ENCODE measurements at regions not wholly inside any gene's neighbourhood (a gene's known extent, or its start where the extent isn't known, plus 50 kb on each side); places are given as distances from the start of the nearest gene placed in this dataset.
"Not testable (repeated sequence)": the region's sequence is repeated elsewhere in the genome, so short reads cannot be mapped to it uniquely, and the experiment has no call there.

DNA sequence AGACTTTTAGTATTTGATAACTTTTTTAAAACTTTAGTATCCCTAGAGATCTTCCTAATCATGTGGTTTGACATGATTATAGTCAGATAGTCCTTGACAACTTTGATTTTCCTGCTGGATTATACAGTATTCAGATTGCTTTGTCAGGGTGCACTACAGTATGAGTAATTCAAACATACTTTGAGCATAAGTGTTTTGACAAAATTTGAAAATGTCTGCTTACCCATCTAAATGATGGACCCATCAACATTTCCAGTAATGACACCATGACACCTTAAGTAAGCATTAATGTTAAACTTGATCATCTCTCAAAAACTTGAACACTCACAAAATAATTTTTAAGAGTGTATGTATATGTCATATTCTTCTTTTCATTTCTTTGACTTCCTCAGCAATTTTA lies 514.5 kb upstream of the SMIM31 start:
- H3K4me1 Mint-ChIP-seq (ENCODE audit: low read depth): no peaks in the 10 kb centered on the region
- no peak overlapping the region for H3K4me3 Mint-ChIP-seq (ENCODE audit: low read depth)
- H3K9me3 Mint-ChIP-seq (ENCODE audit: low read depth): no peaks in the 10 kb centered on the region
- no peaks in the 10 kb centered on the region for H3K36me3 Mint-ChIP-seq (ENCODE audit: insufficient read depth)
- TF ChIP-seq CTCF (IDR thresholded peaks at IDR 0.05; ENCODE audit: unreplicated experiment): no peak
- DNase-seq (ENCODE audit: low spot score, unreplicated experiment): no peak
- H3K27ac Mint-ChIP-seq: no peak overlapping the region
- no peaks in the 10 kb centered on the region for H3K27me3 Mint-ChIP-seq

GRCh38 chr4:164239976-164240375 lies 514.0 kb upstream of the SMIM31 start:
- no peak for TF ChIP-seq CTCF (IDR thresholded peaks at IDR 0.05; ENCODE audit: unreplicated experiment)
- H3K4me3 Mint-ChIP-seq (ENCODE audit: low read depth): no peak overlapping the region
- DNase-seq (ENCODE audit: low spot score, unreplicated experiment): no peak
- H3K9me3 Mint-ChIP-seq (ENCODE audit: low read depth): no peaks in the 10 kb centered on the region
- H3K27ac Mint-ChIP-seq: no peak overlapping the region
- H3K27me3 Mint-ChIP-seq: no peaks in the 10 kb centered on the region
- H3K4me1 Mint-ChIP-seq (ENCODE audit: low read depth): no peaks in the 10 kb centered on the region
- no peaks in the 10 kb centered on the region for H3K36me3 Mint-ChIP-seq (ENCODE audit: insufficient read depth)

- H3K4me3 Mint-ChIP-seq (ENCODE audit: low read depth): no peak overlapping the region
- no peak for TF ChIP-seq CTCF (IDR thresholded peaks at IDR 0.05; ENCODE audit: unreplicated experiment)
- no peaks in the 10 kb centered on the region for H3K36me3 Mint-ChIP-seq (ENCODE audit: insufficient read depth)
- H3K9me3 Mint-ChIP-seq (ENCODE audit: low read depth): no peaks in the 10 kb centered on the region
- no peak for DNase-seq (ENCODE audit: low spot score, unreplicated experiment)
- no peak overlapping the region for H3K27ac Mint-ChIP-seq
- H3K27me3 Mint-ChIP-seq: no peaks in the 10 kb centered on the region
- H3K4me1 Mint-ChIP-seq (ENCODE audit: low read depth): peaks cover 1% of the 10 kb centered on the region
Measured at GRCh38 chr4:164251257-164251656, 502.7 kb upstream of the SMIM31 start.

GRCh38 chr4:164252286-164252685 lies 501.6 kb upstream of the SMIM31 start:
- Mint-ChIP-seq H3K4me3 (ENCODE audit: low read depth) (no peak overlapping the region), H3K9me3 (ENCODE audit: low read depth) (no peaks in the 10 kb centered on the region)
- DNase-seq (ENCODE audit: low spot score, unreplicated experiment): no peak

DNA sequence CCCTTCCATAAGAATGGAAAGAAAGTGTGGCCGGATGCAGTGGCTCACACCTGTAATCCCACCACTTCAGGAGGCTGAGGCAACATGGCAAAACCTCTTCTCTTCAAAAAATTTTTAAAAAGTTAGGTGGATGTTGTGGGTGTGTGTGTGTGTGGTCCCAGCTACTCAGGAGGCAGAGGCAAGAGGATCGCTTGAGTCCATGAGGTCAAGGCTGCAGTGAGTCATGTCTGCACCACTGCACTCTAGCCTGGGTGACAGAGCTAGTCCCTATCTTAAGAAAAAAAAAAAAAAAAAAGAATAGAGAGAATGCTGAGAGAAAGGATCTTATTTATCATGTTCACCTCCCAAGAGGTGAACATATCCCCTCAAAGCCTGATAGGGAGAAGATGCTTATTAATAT lies 492.1 kb upstream of the SMIM31 start:
- Mint-ChIP-seq H3K36me3 (ENCODE audit: insufficient read depth) (no peaks in the 10 kb centered on the region), H3K27ac (no peak overlapping the region), H3K27me3 (no peaks in the 10 kb centered on the region), H3K4me1 (ENCODE audit: low read depth) (peaks cover 2% of the 10 kb centered on the region), H3K9me3 (ENCODE audit: low read depth) (no peaks in the 10 kb centered on the region), H3K4me3 (ENCODE audit: low read depth) (no peak overlapping the region)
- no peak for TF ChIP-seq CTCF (IDR thresholded peaks at IDR 0.05; ENCODE audit: unreplicated experiment)
- no peak for DNase-seq (ENCODE audit: low spot score, unreplicated experiment)

More at GRCh38 chr4:164252286-164252685, 501.6 kb upstream of the SMIM31 start:
- Mint-ChIP-seq H3K27me3 (no peaks in the 10 kb centered on the region), H3K27ac (no peak overlapping the region), H3K4me1 (ENCODE audit: low read depth) (peaks cover 1% of the 10 kb centered on the region), H3K36me3 (ENCODE audit: insufficient read depth) (no peaks in the 10 kb centered on the region)
- TF ChIP-seq CTCF (IDR thresholded peaks at IDR 0.05; ENCODE audit: unreplicated experiment): no peak

DNA sequence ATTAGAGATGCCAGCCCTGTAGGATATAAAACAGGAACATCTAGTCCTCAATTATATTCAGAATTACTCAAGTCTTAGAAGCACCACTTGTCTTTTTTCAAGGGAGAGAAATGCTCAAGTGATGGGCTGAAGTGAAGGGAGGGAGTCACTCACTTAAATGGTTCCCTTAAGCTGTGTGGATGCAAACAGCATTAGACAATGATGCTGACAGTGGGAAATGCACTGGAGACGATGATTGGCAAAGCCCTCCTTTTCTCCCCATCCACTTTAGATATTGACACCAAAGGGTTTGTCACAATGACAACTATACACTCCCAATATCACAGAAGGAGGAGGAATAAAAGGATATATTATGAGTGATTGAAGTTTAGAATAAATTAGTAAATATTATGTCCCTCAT lies 491.4 kb upstream of the SMIM31 start:
- H3K27ac Mint-ChIP-seq; H3K4me3 Mint-ChIP-seq (ENCODE audit: low read depth); H3K9me3 Mint-ChIP-seq (ENCODE audit: low read depth); H3K4me1 Mint-ChIP-seq (ENCODE audit: low read depth); H3K36me3 Mint-ChIP-seq (ENCODE audit: insufficient read depth); DNase-seq (ENCODE audit: low spot score, unreplicated experiment); H3K27me3 Mint-ChIP-seq: not testable (repeated sequence)

GRCh38 chr4:164277414-164277813 lies 476.5 kb upstream of the SMIM31 start:
- not testable (repeated sequence) for H3K4me1 Mint-ChIP-seq (ENCODE audit: low read depth); DNase-seq (ENCODE audit: low spot score, unreplicated experiment); H3K27ac Mint-ChIP-seq; H3K36me3 Mint-ChIP-seq (ENCODE audit: insufficient read depth); H3K4me3 Mint-ChIP-seq (ENCODE audit: low read depth); H3K27me3 Mint-ChIP-seq; H3K9me3 Mint-ChIP-seq (ENCODE audit: low read depth)
